ENCODE measurements at regions not wholly inside any gene's neighbourhood (a gene's known extent, or its start where the extent isn't known, plus 50 kb on each side); places are given as distances from the start of the nearest gene placed in this dataset.

- DNase-seq, result peak in 3 of 14 donors; percentile 33 to 55 (median 50)
These were observed 117.2 kb downstream of the RFLNA start for GRCh38 chr12:124411953-124412645.

DNA sequence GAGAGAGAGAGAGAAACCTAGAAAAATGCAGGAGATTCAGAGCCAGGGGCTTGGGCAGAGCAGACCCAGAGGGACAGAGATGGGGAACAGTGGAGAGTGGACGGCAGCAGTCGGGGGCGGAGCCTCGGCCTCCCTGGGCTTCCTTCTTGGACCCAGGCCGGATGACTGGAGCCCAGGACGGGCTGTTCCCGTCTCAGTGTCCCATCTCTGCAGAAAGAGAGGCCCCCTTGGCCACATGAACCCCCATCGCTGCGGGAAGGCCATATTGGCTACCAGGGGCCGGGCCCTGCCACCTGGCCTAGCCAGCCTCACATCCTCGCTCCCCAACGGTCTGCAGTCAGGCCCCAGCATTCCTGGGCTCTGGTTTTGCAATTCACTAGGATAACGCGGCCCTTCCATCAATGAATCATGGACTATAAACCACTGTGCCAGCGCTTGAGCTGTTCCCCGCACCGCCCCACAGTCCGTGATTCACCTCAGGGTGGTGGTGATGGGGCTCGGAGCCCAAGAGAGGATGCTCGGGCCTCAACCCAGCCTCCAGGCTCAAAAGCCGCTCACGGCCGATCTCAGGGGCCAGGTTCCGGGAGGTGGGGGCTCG, 116.5 kb downstream of the RFLNA start:
- peak in 2 of 14 donors; percentile 52 to 65 for DNase-seq

GRCh38 chr12:124410354-124411175, 115.7 kb downstream of the RFLNA start:
- DNase-seq, result no peak

- no peak for DNase-seq
These were observed 114.1 kb downstream of the RFLNA start for GRCh38 chr12:124408822-124409517.

DNA sequence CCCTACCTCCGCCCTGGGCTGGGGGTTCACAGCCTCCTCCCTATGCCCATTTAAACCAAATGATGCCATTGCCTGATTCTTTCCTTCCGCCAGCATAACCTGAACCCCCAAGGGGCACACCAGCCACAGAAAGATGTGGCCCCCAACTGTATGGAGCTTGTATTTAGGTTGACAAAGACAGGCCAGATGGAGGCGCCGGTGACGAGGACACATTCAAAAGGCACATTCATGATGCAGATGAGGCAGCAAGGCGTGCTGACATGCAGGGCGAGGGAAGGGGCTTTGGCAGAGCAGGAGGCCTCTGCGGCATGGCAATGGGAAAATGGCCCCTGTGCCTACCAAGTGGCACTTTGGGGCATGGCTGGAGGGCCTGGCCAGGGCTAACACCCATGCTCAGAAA, 112.2 kb downstream of the RFLNA start:
- DNase-seq, result peak in 1 of 14 donors; percentile 40

GRCh38 chr12:124406043-124406442, 111.2 kb downstream of the RFLNA start:
- DNase-seq, result no peak

DNA sequence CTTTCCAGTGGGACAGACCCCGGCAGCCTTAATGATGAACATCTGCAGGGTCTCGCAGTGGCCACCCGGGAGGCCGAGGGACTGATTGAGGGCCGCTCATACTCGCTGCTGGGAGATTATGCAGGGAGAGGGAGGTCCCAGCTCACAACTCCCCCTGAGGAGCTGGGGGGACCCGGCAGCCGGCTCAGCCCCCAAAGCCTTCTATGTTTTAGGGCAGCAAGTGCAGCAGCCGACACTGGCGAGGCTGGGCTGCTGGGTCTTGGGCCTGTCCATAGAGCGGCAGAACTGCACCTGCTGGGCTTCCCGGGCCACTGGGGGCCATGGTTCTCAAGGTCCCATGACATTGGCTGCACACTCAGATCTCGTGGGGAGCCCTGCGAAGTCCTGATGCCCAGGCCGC, 110.7 kb downstream of the RFLNA start:
- no peak for DNase-seq

DNA sequence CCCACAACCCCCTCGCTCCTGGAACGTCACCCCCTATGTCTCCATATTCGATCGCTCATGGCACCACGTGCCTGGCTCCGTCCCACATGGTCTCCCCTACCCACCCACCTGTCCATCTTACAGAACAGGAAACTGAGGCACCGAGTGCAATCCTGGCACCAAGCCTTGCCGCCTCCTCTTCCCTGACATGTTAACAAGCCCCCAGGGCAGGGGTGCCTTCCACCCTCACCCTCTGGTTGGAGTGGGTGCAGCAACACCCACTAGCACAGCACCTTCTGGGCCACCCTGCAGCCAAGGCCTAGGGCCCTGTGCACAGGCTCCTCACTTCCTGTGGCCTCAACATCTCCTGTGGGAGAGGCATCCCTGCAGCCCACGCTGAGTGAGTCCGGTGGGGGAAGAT, 110.3 kb downstream of the RFLNA start:
- no peak for DNase-seq

- DNase-seq, result peak in 3 of 14 donors; percentile 21 to 42 (median 27)
These were observed 109.4 kb downstream of the RFLNA start for GRCh38 chr12:124404162-124404784.

GRCh38 chr12:124403273-124403672, 108.4 kb downstream of the RFLNA start:
- DNase-seq, result peak in 1 of 14 donors; percentile 78

- DNase-seq, result no peak
These were observed 107.6 kb downstream of the RFLNA start for GRCh38 chr12:124402248-124403066.

GRCh38 chr12:124401704-124402221, 106.9 kb downstream of the RFLNA start:
- DNase-seq, result no peak

DNA sequence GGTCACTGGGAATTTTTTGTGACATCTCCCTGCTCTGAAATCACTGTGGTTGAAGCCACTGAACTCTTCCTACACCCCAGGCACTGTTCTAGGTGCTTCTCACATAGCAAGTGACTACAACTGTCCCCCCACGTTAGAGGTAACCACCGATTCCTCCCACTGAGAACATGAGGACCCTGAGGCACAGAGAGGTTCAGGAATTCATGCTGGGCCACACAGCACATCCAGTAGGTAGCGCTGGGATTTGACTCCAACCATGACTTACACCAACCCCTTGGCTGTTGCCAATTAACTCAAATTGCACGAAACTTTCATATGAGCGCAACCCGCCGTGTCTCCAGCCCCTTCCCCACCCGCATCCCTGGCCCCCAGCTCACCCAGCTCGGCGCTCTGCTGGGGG, 105.2 kb downstream of the RFLNA start:
- DNase-seq, result no peak

- DNase-seq, result peak in 2 of 14 donors; percentile 13 to 15
These were observed 104.7 kb downstream of the RFLNA start for GRCh38 chr12:124399622-124400021.

GRCh38 chr12:124398578-124399227, 103.8 kb downstream of the RFLNA start:
- DNase-seq, result peak in 5 of 14 donors; percentile 15 to 63 (median 38)

GRCh38 chr12:124397807-124398577, 103.1 kb downstream of the RFLNA start:
- no peak for DNase-seq

- DNase-seq, result no peak
These were observed 102.4 kb downstream of the RFLNA start for GRCh38 chr12:124397399-124397679.

GRCh38 chr12:124396544-124397398, 101.9 kb downstream of the RFLNA start:
- DNase-seq, result peak in 9 of 14 donors; percentile 17 to 58 (median 37)

DNA sequence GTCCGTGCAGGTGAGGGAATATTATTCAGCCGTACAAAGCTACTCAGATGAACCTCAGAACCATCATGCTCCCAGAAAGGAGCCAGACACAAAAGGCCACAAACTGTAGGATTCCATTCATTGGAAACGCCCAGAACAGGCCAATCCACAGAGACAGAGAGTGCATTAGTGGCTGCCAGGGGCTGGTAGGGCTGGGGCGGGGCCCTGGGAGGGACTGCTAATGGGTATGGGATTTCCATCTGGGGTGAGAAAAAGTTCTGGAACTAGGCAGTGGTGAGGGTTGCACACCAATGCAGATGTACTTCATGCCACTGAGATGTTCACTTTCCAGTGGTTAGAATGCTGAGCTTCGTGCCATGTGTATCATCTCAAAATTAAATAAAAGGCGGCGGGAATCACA, 101.1 kb downstream of the RFLNA start:
- peak in 4 of 14 donors; percentile 23 to 29 (median 25) for DNase-seq

Data from C1 segment of cervical spinal cord (tissue), 14 donors.